ENCODE measurements at regions not wholly inside any gene's neighbourhood (a gene's known extent, or its start where the extent isn't known, plus 50 kb on each side); places are given as distances from the start of the nearest gene placed in this dataset.

GRCh38 chr18:34947711-34948125 lies 93.5 kb upstream of the MAPRE2 start:
- TF ChIP-seq POLR2AphosphoS5 (IDR thresholded peaks at IDR 0.05; ENCODE audit: borderline replicate concordance, low read depth, low read length) (no peak), EZH2 (IDR thresholded peaks at IDR 0.05) (no peak), FOXP2 (optimal IDR thresholded peaks at IDR 0.05; ENCODE audit: control extremely low read depth, extremely low read length, insufficient read depth) (no peak)

All from SK-N-MC (cell line).